GM21390 (cell line): ENCODE measurements at regions not wholly inside any gene's neighbourhood (a gene's known extent, or its start where the extent isn't known, plus 50 kb on each side); places are given as distances from the start of the nearest gene placed in this dataset.
"Not testable (repeated sequence)": the region's sequence is repeated elsewhere in the genome, so short reads cannot be mapped to it uniquely, and the experiment has no call there.

Experiments
- ATAC-seq: cut with Tn5 transposase; IDR thresholded peaks from one replicate; pipeline ENCODE4 v1.9.1; 2021; ENCODE audit not compliant: unreplicated experiment

GRCh38 chr10:21406595-21407193, 118.8 kb downstream of the SKIDA1 start:
- peak; percentile 54 for ATAC-seq

- ATAC-seq = no peak
Observed at GRCh38 chr10:21405981-21406380, 119.5 kb downstream of the SKIDA1 start.

DNA sequence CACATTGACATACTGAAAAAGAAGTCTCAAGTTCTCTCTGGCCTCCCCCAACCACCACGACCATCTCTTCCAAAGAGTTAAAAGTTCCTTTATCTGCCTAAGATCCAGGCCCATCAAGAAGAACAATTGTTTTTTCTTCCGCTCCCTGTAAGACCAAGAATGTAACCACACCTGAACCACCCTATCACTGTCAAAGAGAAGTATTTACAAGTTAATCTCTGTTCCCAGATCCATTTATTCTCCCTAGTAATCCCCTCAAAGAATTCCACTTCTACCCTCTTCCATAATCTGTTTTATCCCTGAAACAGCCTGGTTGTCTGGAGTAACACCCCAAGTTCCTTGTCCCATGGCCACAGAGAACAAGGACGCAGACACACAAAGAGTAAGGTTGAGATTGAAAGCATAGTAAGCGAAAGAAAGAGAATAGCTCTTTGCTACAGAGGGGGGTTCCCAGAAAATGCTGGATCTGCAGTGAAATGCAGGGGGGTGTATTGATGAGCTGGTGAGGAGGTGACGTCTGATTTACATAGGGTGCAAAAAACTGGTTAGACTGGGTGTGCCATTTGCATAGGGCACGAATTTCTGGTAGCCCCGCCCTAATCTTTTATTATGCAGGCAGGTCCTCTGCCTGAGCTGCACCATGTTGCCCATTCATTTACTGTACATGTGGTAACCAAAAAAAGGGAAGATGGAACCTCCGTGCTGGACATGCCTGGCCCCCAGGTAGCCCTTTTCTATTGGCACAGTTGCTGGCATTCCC, 122.0 kb downstream of the SKIDA1 start:
- no peak for ATAC-seq

DNA sequence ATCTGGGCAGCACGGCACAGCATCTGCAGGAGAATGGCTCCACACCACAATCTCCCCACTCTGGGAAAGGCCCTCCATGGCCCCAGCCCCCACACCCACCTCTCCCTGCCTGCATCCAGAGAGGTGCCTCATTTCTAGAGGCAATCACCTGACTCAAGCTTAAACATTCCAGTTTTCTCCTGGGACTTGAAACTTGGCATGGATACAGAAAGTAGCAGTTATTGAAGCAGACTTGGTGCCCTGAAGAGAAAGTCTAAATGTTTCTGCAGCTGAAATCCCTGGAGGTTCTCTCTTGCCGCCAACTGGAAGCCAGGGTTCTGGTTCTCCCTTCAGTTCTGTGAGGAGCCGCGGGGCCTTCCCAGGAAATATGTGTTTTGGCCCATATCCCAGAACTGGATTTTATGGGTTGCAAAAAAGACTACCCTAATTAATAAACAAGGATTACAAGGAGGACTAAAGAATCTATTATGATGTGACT, 122.8 kb downstream of the SKIDA1 start:
- ATAC-seq = no peak

DNA sequence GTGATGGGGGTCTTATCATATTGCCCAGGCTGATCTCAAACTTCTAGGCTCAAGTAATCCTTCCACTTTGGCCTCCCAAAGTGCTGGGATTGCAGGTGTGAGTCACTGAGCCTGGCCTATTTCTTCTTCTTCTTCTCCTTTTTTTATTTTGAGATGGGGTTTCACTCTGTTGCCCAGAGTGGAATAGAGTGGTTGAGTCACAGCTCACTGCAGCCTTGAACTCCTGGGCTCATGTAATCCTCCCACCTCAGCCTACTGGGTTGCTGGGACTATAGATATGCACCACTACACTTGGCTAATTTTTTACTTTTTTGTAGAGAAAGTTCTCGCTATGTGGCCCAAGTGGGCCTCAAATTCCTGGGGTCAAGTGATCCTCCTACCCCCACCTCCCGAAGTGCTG, 124.3 kb downstream of the SKIDA1 start:
- ATAC-seq = no peak

DNA sequence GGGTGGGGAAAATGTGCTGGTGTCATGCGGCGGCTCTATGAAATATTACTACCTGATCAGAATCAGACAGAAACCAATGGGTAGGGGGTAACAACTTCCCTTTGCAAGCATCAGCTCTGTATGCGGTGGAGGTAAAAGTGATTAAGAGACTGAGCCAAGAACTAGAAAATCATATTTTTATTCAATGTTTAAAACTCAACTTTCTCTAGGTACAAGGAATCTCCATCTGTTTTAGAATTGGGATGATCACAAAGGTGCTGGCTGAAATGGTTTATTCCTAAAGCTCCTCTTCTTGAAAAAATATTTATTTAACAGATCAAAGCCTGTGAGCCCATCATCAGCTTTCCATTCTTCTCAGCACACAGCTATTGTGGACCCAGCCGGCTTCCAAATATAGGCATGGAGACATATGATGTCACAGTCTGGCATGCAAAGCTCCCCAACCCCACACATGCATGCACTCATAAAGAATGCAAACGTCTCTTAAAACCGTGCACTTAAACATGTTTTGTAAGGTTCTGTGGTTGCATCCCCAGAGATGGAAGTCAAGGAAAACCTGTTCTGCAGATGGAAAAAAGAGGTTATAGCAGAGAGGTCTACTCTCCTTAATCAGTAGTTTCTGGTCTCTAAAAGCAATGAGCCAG, 126.0 kb downstream of the SKIDA1 start:
- no peak for ATAC-seq

- no peak for ATAC-seq
Observed at GRCh38 chr10:21398563-21399231, 126.8 kb downstream of the SKIDA1 start.

DNA sequence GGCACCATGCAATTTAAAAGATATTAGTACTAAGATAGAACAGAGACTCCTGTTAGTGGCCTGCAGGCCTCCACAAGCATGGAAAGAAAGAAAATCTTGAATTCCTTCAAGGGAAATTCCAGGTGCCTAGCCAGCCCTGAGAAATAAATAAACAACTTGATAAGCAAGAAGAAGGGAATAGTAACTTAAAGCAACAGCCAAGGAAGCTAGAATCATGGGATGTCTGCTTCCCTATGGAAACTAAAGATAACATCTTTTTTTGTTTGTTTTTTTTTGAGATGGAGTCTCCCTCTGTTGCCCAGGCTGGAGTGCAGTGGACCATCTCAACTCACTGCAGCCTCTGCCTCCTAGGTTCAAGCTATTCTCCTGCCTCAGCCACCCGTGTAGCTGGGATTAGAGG, 128.6 kb downstream of the SKIDA1 start:
- no peak for ATAC-seq

DNA sequence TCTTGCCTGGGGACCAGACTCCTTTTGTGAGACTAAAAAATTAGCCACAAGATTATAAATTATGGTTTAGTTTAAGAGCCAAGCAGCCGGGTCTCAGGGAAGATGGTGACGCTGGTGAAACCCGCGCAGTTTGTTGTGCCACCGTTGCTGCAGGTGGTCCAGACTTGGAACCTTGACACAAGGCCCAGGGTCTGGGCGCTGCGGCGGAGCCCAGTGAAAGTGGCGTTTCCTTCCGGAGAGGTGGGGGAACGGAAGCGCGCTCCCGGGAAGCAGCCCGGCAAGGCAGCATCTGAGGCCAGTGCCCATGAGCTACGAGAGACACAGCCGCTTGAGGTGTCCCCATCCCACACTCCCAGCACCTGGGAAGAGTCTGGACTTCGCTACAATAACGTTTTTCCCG, 131.6 kb downstream of the SKIDA1 start:
- ATAC-seq = no peak

DNA sequence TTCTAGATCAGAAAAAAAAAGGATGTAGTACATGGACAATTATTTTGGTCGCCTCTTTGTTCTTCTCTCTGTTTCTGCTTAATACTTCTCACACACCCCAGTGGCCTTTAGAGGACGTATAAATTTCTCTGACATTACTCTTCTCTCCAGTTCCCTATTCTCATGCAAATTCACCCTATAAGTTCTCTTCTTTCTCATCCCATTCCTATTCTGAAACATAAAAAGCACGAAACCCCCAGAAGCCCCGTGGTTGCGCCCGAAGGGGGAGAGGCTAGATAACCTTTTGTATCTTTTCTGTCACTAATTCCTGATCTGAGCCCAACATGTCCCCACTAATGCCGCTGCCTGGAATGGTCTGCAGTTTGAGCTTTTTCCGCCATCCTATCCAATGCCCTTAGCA, 136.9 kb downstream of the SKIDA1 start:
- ATAC-seq = no peak

GRCh38 chr10:21387868-21388267, 137.6 kb downstream of the SKIDA1 start:
- no peak for ATAC-seq

DNA sequence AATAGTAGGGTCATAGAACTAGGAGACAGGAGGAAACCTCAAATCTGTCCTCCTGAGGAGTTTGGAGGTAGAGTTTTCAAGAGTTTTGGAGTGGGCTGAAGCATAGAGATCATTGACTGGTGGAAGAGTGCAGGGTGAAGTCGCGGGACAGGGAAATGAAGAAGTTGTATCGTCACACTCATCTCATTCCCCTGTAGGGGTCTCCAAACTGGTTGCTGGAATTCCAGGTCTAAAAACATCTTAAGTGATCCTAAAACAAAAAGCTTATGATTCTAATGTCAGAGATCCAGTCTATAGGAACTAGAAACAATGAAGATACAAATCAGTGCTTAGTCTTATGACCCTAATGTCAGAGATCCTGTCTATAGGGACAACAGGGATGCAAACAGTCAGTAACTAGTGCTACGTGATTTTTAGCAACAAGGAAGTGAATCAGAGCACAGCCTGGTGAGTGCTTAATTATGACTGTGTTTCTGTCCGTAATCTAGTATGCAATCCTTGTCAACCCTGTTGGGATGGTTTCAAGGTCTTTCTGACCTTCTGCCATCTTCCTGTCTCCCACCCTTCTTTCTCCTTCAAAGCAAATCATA, 139.4 kb downstream of the SKIDA1 start:
- no peak for ATAC-seq

DNA sequence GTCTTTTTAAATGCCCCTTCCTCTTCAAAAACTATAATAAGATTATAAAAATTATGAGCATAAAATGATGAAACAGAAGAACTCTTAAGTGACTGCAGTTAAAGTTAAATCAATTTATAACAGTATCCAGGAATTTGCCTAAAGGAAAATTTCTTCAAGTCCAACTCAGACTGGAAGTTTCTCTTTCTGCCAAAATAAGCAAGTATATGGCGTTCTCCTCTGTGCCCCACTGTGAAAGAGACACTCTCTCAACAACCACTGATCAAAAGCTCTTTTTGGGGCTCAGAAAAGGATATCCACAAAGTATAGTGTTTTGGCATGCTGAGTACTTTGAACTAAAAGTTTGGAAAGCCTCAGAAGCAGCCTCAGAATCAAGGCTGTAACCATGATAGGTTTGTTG, 139.9 kb downstream of the SKIDA1 start:
- no peak for ATAC-seq

DNA sequence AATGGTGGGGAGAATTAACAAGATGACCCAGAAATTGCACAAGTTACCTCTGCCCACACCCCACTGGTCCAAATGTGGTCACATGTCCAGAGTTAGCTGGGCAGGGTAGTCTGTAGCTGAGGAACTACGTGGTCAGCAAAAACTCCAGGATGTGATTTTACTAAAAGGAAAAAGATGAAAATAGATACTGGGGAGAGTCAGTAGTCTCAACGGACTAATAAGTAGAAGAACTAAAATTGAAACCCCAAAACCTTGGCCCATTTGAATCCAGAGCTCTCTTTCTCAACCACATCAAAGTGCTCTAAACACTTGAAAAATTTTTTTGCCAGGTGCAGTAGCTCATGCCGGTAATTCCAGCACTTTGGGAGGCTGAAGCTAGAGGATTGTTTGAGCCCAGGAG, 146.3 kb downstream of the SKIDA1 start:
- no peak for ATAC-seq

DNA sequence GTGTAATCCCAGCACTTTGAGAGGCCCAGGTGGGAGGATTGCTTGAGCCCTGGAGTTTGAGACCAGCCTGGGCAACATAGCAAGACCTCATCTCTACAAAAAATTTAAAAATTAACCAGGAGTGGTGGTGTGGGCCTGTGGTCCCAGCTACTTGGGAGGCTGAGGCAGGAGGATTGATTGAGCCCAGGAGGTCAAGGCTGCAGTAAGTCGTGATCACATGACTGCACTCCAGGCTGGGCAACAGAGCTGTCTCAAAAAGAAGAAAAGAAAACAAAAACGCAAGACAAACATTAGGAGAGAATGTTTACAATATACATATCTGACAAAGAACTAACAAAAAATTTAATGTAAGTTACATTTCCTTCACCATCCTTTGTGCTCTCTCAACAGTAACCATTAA, 150.2 kb downstream of the SKIDA1 start:
- not testable (repeated sequence) for ATAC-seq

- ATAC-seq = not testable (repeated sequence)
Observed at GRCh38 chr10:21373881-21374280, 151.6 kb downstream of the SKIDA1 start.

DNA sequence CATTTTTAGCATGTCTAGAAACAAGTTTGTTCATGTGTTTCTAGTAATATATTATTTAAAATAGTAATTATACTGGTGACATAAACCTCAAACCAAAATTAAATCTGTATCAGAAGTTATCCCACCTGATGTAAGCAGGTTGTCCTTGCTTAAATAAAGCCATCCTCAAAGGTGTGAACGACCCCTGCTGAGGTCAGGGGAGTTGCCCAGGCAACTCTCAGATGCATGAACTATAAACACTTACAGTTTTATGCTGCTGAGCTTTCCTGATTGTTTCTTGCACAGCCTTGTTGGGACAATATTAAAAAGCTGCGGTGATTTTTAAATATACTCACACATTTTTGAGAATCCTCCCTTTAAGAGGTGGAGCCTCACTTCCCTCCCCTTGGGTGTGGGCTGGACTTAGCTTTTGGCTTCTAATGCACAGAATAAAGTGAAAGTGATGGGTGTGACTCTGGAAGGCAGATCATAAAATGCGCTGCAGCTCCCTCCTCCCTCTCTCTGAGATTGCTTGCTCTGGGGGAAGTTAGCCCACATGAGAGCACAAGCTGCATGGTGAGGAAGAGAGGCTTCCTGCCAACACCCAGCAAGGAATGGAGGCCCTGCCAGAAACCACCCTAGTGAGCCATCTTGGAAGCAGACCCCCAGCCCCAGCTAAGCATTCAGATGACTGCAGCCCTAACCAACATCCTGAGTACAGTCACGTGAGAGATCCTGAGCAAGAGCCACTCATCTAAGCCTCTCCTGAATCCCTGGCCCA, 152.7 kb downstream of the SKIDA1 start:
- peak; percentile 78 for ATAC-seq

- ATAC-seq = no peak
Observed at GRCh38 chr10:21369697-21370096, 155.8 kb downstream of the SKIDA1 start.

- no peak for ATAC-seq
Observed at GRCh38 chr10:21368728-21369425, 156.6 kb downstream of the SKIDA1 start.

GRCh38 chr10:21368022-21368582, 157.4 kb downstream of the SKIDA1 start:
- peak; percentile 75 for ATAC-seq
